ENCODE measurements at regions not wholly inside any gene's neighbourhood (a gene's known extent, or its start where the extent isn't known, plus 50 kb on each side); places are given as distances from the start of the nearest gene placed in this dataset.

- Histone ChIP-seq H3K9ac (ENCODE audit: low read length) (no peak overlapping the region), H3K4me3 (ENCODE audit: insufficient read depth, low read depth, low read length) (no peak overlapping the region), H3K79me2 (ENCODE audit: insufficient read depth, low read length) (no peaks in the 10 kb centered on the region), H3K27ac (ENCODE audit: low read depth, low read length) (no peak overlapping the region), H3K36me3 (ENCODE audit: insufficient read depth, low read length) (no peaks in the 10 kb centered on the region), H3K27me3 (ENCODE audit: insufficient read depth, low read length) (no peaks in the 10 kb centered on the region), H4K20me1 (ENCODE audit: insufficient read depth, low read length) (no peaks in the 10 kb centered on the region), H3K9me3 (ENCODE audit: insufficient read depth, low read depth, low read length) (no peaks in the 10 kb centered on the region), H2AFZ (ENCODE audit: low read depth, low read length) (no peak overlapping the region), H3K4me2 (ENCODE audit: low read length) (no peak overlapping the region), H3K4me1 (ENCODE audit: insufficient read depth, low read length) (no peaks in the 10 kb centered on the region)
- no peaks in the 10 kb centered on the region for H3K4me1 Mint-ChIP-seq (ENCODE audit: low read depth, unreplicated experiment)
- peaks cover 1% of the 10 kb centered on the region for H3K9me3 Mint-ChIP-seq (ENCODE audit: unreplicated experiment)
- no peak overlapping the region for H3K27ac Mint-ChIP-seq (ENCODE audit: unreplicated experiment)
- FAIRE-seq (no peak), DNase-seq (ENCODE audit: low read depth) (no peak)
- no peak overlapping the region for H3K4me3 Mint-ChIP-seq (ENCODE audit: unreplicated experiment)
- no peaks in the 10 kb centered on the region for H3K36me3 Mint-ChIP-seq (ENCODE audit: low read depth, unreplicated experiment)
- H3K27me3 Mint-ChIP-seq (ENCODE audit: low read depth, unreplicated experiment), result no peaks in the 10 kb centered on the region
- TF ChIP-seq EZH2 (IDR thresholded peaks at IDR 0.05; ENCODE audit: insufficient read depth, low read length) (no peak), CTCF (IDR thresholded peaks at IDR 0.05; ENCODE audit: insufficient read depth, low read depth, low read length) (no peak)
These were observed 617.0 kb upstream of the CDH18 start for GRCh38 chr5:20604992-20605391.

GRCh38 chr5:20601678-20602100, 613.7 kb upstream of the CDH18 start:
- no peaks in the 10 kb centered on the region for H3K79me2 ChIP-seq (ENCODE audit: insufficient read depth, low read length)
- no peak overlapping the region for H3K4me3 ChIP-seq (ENCODE audit: insufficient read depth, low read depth, low read length)
- no peak for TF ChIP-seq CTCF (IDR thresholded peaks at IDR 0.05; ENCODE audit: insufficient read depth, low read depth, low read length)
- no peak for TF ChIP-seq EZH2 (IDR thresholded peaks at IDR 0.05; ENCODE audit: insufficient read depth, low read length)
- DNase-seq (ENCODE audit: low read depth), result peak; percentile 64
- Mint-ChIP-seq H3K9me3 (ENCODE audit: unreplicated experiment) (peaks cover 3% of the 10 kb centered on the region), H3K27ac (ENCODE audit: unreplicated experiment) (no peak overlapping the region), H3K36me3 (ENCODE audit: low read depth, unreplicated experiment) (no peaks in the 10 kb centered on the region), H3K4me3 (ENCODE audit: unreplicated experiment) (no peak overlapping the region), H3K27me3 (ENCODE audit: low read depth, unreplicated experiment) (no peaks in the 10 kb centered on the region), H3K4me1 (ENCODE audit: low read depth, unreplicated experiment) (no peaks in the 10 kb centered on the region)
- no peaks in the 10 kb centered on the region for H3K9me3 ChIP-seq (ENCODE audit: insufficient read depth, low read depth, low read length)
- H3K27ac ChIP-seq (ENCODE audit: low read depth, low read length), result no peak overlapping the region
- H4K20me1 ChIP-seq (ENCODE audit: insufficient read depth, low read length), result no peaks in the 10 kb centered on the region
- H3K4me2 ChIP-seq (ENCODE audit: low read length), result peak overlapping the region; percentile 12
- H3K36me3 ChIP-seq (ENCODE audit: insufficient read depth, low read length), result no peaks in the 10 kb centered on the region
- no peak for FAIRE-seq
- H3K27me3 ChIP-seq (ENCODE audit: insufficient read depth, low read length), result no peaks in the 10 kb centered on the region
- H2AFZ ChIP-seq (ENCODE audit: low read depth, low read length), result peak overlapping the region; percentile 62
- no peak overlapping the region for H3K9ac ChIP-seq (ENCODE audit: low read length)
- H3K4me1 ChIP-seq (ENCODE audit: insufficient read depth, low read length), result no peaks in the 10 kb centered on the region

- H3K4me2 ChIP-seq (ENCODE audit: low read length), result no peak overlapping the region
- no peaks in the 10 kb centered on the region for H3K4me1 ChIP-seq (ENCODE audit: insufficient read depth, low read length)
- no peaks in the 10 kb centered on the region for H3K9me3 Mint-ChIP-seq (ENCODE audit: unreplicated experiment)
- no peak for FAIRE-seq
- H3K4me3 Mint-ChIP-seq (ENCODE audit: unreplicated experiment), result no peak overlapping the region
- TF ChIP-seq CTCF (IDR thresholded peaks at IDR 0.05; ENCODE audit: insufficient read depth, low read depth, low read length), result no peak
- no peak for TF ChIP-seq EZH2 (IDR thresholded peaks at IDR 0.05; ENCODE audit: insufficient read depth, low read length)
- H3K4me1 Mint-ChIP-seq (ENCODE audit: low read depth, unreplicated experiment), result no peaks in the 10 kb centered on the region
- no peak overlapping the region for H3K9ac ChIP-seq (ENCODE audit: low read length)
- no peaks in the 10 kb centered on the region for H3K36me3 ChIP-seq (ENCODE audit: insufficient read depth, low read length)
- no peaks in the 10 kb centered on the region for H3K27me3 ChIP-seq (ENCODE audit: insufficient read depth, low read length)
- DNase-seq (ENCODE audit: low read depth), result no peak
- H2AFZ ChIP-seq (ENCODE audit: low read depth, low read length), result no peak overlapping the region
- H3K9me3 ChIP-seq (ENCODE audit: insufficient read depth, low read depth, low read length), result no peaks in the 10 kb centered on the region
- no peaks in the 10 kb centered on the region for H3K79me2 ChIP-seq (ENCODE audit: insufficient read depth, low read length)
- H3K27ac ChIP-seq (ENCODE audit: low read depth, low read length), result no peak overlapping the region
- H3K27me3 Mint-ChIP-seq (ENCODE audit: low read depth, unreplicated experiment), result no peaks in the 10 kb centered on the region
- H3K36me3 Mint-ChIP-seq (ENCODE audit: low read depth, unreplicated experiment), result no peaks in the 10 kb centered on the region
- no peak overlapping the region for H3K27ac Mint-ChIP-seq (ENCODE audit: unreplicated experiment)
- H3K4me3 ChIP-seq (ENCODE audit: insufficient read depth, low read depth, low read length), result no peak overlapping the region
- no peaks in the 10 kb centered on the region for H4K20me1 ChIP-seq (ENCODE audit: insufficient read depth, low read length)
These were observed 602.4 kb upstream of the CDH18 start for GRCh38 chr5:20590356-20590755.
